GM18519 (cell line): ENCODE measurements at regions not wholly inside any gene's neighbourhood (a gene's known extent, or its start where the extent isn't known, plus 50 kb on each side); places are given as distances from the start of the nearest gene placed in this dataset.
"Not testable (repeated sequence)": the region's sequence is repeated elsewhere in the genome, so short reads cannot be mapped to it uniquely, and the experiment has no call there.

Source experiments
- ATAC-seq: cut with Tn5 transposase; IDR thresholded peaks from one replicate; pipeline ENCODE4 v1.9.1; 2021; ENCODE audit warnings: mild to moderate bottlenecking, moderate library complexity; ENCODE audit not compliant: unreplicated experiment, low FRiP score

GRCh38 chr12:131286301-131286700 lies 332.6 kb downstream of the ADGRD1 start:
- not testable (repeated sequence) for ATAC-seq

- ATAC-seq: no peak
These were observed 333.6 kb downstream of the ADGRD1 start for GRCh38 chr12:131287015-131287937.

GRCh38 chr12:131287938-131288764 lies 334.4 kb downstream of the ADGRD1 start:
- no peak for ATAC-seq

GRCh38 chr12:131288765-131289695 lies 335.3 kb downstream of the ADGRD1 start:
- ATAC-seq: not testable (repeated sequence)

- not testable (repeated sequence) for ATAC-seq
These were observed 336.1 kb downstream of the ADGRD1 start for GRCh38 chr12:131289807-131290206.

- no peak for ATAC-seq
These were observed 336.7 kb downstream of the ADGRD1 start for GRCh38 chr12:131290255-131290959.

GRCh38 chr12:131293071-131294015 lies 339.6 kb downstream of the ADGRD1 start:
- ATAC-seq: not testable (repeated sequence)

GRCh38 chr12:131294716-131295115 lies 341.0 kb downstream of the ADGRD1 start:
- ATAC-seq: not testable (repeated sequence)

GRCh38 chr12:131295117-131295516 lies 341.4 kb downstream of the ADGRD1 start:
- not testable (repeated sequence) for ATAC-seq

- ATAC-seq: not testable (repeated sequence)
These were observed 341.9 kb downstream of the ADGRD1 start for GRCh38 chr12:131295559-131295958.

GRCh38 chr12:131296136-131296535 lies 342.4 kb downstream of the ADGRD1 start:
- ATAC-seq: not testable (repeated sequence)

- not testable (repeated sequence) for ATAC-seq
These were observed 342.9 kb downstream of the ADGRD1 start for GRCh38 chr12:131296651-131297050.

GRCh38 chr12:131298526-131299369 lies 345.0 kb downstream of the ADGRD1 start:
- not testable (repeated sequence) for ATAC-seq

GRCh38 chr12:131299370-131299701 lies 345.6 kb downstream of the ADGRD1 start:
- not testable (repeated sequence) for ATAC-seq

GRCh38 chr12:131303576-131303975 lies 349.9 kb downstream of the ADGRD1 start:
- not testable (repeated sequence) for ATAC-seq

- not testable (repeated sequence) for ATAC-seq
These were observed 350.9 kb downstream of the ADGRD1 start for GRCh38 chr12:131304642-131305041.

GRCh38 chr12:131309700-131310099 lies 356.0 kb downstream of the ADGRD1 start:
- no peak for ATAC-seq
